HG02943 (cell line): ENCODE measurements at regions not wholly inside any gene's neighbourhood (a gene's known extent, or its start where the extent isn't known, plus 50 kb on each side); places are given as distances from the start of the nearest gene placed in this dataset.
"Not testable (repeated sequence)": the region's sequence is repeated elsewhere in the genome, so short reads cannot be mapped to it uniquely, and the experiment has no call there.

Source experiments
- ATAC-seq: cut with Tn5 transposase; IDR thresholded peaks from one replicate; pipeline ENCODE4 v1.9.1; 2021; ENCODE audit warnings: mild to moderate bottlenecking, low read depth, moderate library complexity; ENCODE audit not compliant: unreplicated experiment

DNA sequence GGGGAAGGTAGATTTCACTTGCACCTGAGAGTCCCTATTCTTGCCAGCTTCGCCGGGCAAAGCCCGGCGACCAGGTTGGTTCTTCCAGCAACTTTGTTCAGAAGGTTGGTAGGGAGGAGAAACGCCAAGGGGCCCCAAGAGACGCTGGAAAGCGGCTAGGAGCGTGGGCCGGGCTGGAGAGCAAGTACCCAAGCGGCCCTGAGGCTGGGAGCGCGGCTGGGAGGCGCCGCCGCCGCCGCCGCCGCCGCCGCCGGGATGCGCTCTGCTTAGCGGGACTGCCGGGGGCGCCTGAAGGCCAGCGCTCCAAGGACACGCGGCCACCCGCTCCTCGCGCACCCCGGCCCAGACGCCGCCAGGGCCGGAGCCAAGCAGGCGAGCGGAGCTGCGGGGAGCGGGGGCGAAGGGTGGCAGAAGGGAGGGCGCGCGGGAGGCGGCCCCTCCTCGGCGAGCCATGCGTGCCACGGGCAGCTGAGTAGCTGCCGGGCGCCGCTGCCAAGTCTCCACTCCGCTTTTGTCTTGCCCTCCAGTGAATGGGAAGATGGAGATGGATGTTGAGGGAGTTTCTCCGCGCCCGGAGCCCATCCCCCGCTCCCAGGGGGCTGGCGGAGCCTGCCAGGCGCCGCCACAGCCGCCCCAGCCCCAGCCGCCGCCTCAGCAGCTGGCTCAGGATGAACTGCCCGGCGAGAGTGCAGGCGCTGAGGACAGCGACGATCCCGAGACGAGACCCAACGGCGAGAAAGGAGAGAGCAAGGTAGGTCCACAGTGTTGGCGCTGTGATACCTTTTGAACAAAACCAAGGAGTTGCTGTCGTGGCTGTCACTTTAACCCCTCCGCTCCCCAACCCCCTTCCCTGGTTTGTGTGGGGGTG lies 227.4 kb upstream of the AZI2 start:
- no peak for ATAC-seq

- no peak for ATAC-seq
Observed at GRCh38 chr3:28576614-28577200, 228.1 kb upstream of the AZI2 start.

- ATAC-seq: no peak
Observed at GRCh38 chr3:28577941-28578500, 229.4 kb upstream of the AZI2 start.

- no peak for ATAC-seq
Observed at GRCh38 chr3:28586325-28586724, 237.7 kb upstream of the AZI2 start.

DNA sequence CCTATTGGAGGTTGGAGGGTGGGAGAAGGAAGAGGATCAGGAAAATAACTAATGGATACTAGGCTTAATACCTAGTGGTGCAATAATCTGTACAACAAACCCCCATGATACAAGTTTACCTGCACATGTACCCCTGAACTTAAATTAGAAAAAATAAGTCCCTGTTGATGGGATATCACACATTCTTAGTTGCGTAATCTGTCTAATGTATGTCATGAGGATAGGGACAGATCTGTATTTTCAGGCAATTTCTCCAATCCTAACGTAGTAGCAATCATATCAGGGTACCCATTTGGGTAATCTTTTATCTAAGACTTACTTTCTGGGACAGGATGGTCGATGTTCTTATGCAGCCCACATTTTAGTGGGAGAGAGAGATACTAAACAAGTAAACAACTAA lies 239.1 kb upstream of the AZI2 start:
- ATAC-seq: no peak

GRCh38 chr3:28590216-28590615 lies 241.6 kb upstream of the AZI2 start:
- ATAC-seq: no peak

DNA sequence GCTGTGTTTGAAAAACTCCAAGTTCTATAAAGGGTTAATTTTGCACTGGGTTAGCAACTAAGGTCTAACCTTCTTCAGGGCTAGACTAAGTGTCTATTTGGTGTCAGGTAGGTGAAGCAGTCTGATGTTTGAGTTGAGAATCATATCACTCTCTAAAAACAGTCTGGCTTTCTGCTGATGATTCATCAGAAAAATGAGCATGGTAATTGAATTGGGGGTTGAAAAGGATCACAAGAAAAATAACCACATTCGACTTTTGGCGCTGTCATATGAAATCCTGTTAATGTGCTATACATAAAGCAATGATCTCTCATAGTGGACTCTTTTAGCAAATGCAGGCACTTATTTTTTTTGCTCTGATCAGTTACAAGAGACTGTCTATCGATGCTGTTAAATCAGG lies 242.2 kb upstream of the AZI2 start:
- no peak for ATAC-seq

DNA sequence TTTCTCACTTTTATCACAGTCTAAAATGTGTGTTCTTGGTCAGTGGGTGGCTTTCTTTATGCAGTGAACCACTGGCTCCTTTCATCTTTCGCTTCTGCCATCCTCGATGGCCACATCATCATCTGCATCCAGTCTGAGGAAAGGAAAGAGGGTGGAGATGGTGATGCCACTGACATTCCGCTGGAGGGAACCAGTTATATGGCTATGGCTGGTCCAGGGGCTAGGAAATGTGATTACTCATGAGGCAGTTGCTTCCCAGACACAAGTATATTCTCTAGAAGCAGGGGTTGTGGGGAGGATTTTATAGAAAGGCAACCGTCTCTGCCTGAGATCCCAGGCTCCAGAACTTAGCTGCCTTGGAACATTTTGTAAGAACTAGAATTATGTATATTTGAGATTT lies 246.7 kb upstream of the AZI2 start:
- ATAC-seq: no peak

DNA sequence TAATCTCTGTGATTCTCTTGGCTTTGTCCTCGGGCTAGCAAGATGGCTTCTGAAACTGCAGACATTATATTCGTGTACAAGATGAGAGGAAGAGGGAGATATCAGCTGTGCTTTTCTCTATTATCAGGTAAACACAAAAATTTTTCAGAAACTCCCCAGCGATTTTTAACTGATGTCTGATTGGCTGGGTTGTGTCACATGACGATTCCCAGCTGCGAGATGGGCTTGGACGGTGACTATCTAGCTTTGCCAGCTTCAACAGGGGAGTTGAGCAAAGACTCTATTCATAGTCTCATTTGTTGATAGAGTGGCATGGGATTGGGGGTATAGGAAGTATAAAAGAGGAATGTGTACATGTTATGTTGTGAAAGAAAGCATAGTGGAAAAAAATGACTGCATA lies 248.8 kb upstream of the AZI2 start:
- ATAC-seq: no peak

- no peak for ATAC-seq
Observed at GRCh38 chr3:28598165-28598564, 249.5 kb upstream of the AZI2 start.

DNA sequence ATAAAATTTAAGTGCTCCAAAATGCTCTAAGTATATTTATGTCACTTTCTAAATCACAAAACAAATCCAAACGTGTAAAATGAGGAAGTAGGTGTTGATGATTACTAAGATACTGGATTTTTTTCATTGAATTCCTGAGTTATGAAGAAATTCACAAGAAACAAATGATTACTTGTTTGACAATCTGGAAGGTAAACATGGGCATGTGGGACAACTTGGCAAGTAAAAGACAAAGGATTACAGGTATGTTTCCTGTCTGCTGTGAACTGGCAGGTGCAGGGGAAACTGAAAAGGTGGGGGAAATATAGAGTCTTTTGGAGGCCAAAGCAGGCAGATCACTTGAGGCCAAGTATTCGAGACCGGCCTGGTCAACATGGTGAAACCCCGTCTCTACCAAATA lies 252.7 kb upstream of the AZI2 start:
- no peak for ATAC-seq

DNA sequence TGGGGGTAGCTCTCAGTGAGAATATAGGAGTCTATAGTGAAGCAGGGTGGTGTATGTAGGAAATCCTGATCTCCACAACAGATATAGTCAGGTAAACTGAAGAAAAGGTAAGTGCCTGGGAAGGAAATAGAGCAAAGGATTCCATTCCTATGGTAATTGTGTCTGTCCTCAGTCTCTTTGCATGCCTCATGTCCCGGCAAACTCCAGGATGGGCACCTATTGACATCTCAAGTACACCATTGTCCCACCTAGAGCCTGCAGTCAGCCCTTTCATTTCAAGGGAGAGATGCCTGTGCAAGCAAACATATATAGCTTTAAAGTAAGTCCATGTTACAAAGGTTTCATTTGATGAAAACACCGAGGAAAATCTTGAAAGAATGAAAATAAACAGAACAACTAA lies 257.7 kb upstream of the AZI2 start:
- ATAC-seq: no peak

DNA sequence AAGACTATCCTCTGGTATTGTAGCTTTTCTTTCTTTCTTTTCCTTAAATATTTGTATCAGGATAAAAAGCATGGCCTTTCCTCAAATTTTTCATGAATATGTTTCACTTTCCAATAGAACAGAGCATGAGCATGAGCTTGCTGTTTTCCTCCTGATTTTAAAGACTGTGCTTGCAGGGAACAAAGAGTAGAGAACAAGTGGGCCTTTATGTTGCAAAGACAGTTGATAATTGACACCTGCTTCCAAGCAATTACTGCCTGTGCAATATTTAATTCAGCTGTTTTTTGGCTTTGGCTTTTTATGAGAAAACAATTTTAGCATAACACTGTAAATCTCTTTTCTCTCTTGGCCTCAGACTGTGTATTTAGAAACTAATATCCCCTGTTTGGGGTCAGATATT lies 263.6 kb upstream of the AZI2 start:
- ATAC-seq: no peak

DNA sequence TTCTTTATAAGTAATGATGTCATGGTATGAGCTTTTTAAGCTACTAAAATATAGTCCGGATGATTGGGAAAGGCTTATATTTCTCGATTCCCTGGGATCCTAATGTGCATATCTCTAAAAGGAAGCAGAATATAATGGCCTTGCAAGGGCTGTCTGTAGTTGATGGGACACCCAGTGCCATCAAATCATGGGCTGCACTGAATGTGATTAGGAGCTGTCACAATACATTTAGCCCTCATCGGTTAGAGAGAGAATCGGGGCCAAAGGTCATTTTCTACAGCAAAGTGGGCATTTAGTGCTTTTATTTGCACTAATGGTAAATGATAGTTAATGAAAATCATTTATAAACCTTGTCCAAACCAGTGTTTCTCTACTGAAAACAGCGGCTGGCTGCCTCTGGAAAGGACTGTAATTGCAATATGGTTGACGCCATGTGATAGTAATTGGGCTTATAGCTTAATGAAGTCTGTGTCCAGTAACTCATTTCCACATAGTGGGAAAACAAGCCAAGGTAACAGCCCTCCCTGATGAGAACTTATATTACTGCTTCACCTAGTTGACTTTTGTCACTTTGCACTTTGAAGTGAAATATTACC lies 265.0 kb upstream of the AZI2 start:
- ATAC-seq: no peak

DNA sequence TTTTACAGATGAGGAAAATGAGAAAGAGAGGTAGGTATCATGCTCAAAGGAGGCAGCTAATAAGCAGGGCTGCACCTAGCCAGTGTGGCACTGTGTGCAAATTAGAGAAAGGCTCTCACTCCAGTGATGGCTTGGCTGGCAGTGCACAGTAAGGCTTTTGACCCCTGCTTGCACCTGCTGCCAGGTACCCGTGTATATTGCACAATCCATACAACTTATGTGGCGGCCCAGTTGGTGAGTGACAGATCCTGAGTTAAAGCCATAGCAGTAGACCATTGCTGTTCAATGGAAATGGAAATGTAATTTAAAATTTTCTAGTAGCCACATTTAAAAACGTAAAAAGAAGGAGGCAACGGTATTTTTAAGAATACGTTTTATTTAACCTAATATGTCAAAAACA lies 266.4 kb upstream of the AZI2 start:
- ATAC-seq: no peak

- no peak for ATAC-seq
Observed at GRCh38 chr3:28615971-28616370, 267.3 kb upstream of the AZI2 start.

GRCh38 chr3:28617821-28618220 lies 269.2 kb upstream of the AZI2 start:
- ATAC-seq: no peak

GRCh38 chr3:28623106-28623505 lies 274.5 kb upstream of the AZI2 start:
- ATAC-seq: no peak

GRCh38 chr3:28624084-28624483 lies 275.5 kb upstream of the AZI2 start:
- ATAC-seq: no peak

GRCh38 chr3:28627843-28628242 lies 279.2 kb upstream of the AZI2 start:
- ATAC-seq: not testable (repeated sequence)

- ATAC-seq: no peak
Observed at GRCh38 chr3:28634019-28634418, 285.4 kb upstream of the AZI2 start.

DNA sequence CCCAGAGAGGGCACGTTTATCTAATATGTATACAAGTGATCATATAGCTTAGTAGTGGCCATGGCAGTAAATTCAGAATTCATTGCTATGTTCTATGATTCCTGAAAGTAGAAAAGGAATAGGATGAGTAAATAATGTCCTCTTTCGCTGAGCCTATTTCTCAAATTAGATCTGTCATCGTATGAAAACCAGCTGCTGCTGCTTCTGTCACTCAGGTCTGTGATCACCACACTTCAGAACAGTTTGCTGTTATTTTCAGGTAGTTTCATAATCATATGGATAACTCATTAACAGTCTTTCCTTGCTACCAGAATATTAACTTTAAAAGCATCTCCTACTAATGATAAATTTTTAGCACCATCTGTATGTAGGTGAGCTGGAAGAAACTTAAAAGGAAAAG lies 289.1 kb upstream of the AZI2 start:
- no peak for ATAC-seq
